H9 (cell line): ENCODE measurements at regions not wholly inside any gene's neighbourhood (a gene's known extent, or its start where the extent isn't known, plus 50 kb on each side); places are given as distances from the start of the nearest gene placed in this dataset.

Source experiments
- DNase-seq: peaks from one replicate; pipeline ENCODE4 v3.0.0-alpha.2; 2017
- H2AFZ ChIP-seq: one replicate; pipeline ENCODE4 v1.6.1; 2013; ENCODE audit warnings: mild to moderate bottlenecking, low read length, control low read depth, moderate library complexity
- H2AK5ac ChIP-seq: 2 replicates; pipeline ENCODE4 v1.6.1; 2013; ENCODE audit warnings: low read length, control low read depth, mixed read lengths; ENCODE audit not compliant: insufficient read length
- H2BK120ac ChIP-seq: one replicate; pipeline ENCODE4 v1.6.1; 2013; ENCODE audit warnings: low read depth, mild to moderate bottlenecking, low read length, control low read depth, inconsistent platforms; ENCODE audit not compliant: poor library complexity, severe bottlenecking
- H2BK12ac ChIP-seq: 2 replicates; pipeline ENCODE4 v1.6.1; 2013; ENCODE audit warnings: low read length, control low read depth, mixed read lengths, low read depth; ENCODE audit not compliant: insufficient read length
- H2BK15ac ChIP-seq: 2 replicates; pipeline ENCODE4 v1.6.1; 2013; ENCODE audit warnings: low read depth, low read length, control low read depth
- H2BK20ac ChIP-seq: one replicate; pipeline ENCODE4 v1.6.1; 2013; ENCODE audit warnings: low read depth, mild to moderate bottlenecking, low read length, control low read depth, inconsistent platforms; ENCODE audit not compliant: poor library complexity, severe bottlenecking
- H2BK5ac ChIP-seq: 2 replicates; pipeline ENCODE4 v1.6.1; 2013; ENCODE audit warnings: low read length, control low read depth, mixed read lengths; ENCODE audit not compliant: insufficient read length
- H3K14ac ChIP-seq: 2 replicates; pipeline ENCODE4 v1.6.1; 2013; ENCODE audit warnings: low read length, control low read depth; ENCODE audit not compliant: insufficient read depth
- H3K18ac ChIP-seq: 2 replicates; pipeline ENCODE4 v1.6.1; 2013; ENCODE audit warnings: low read depth, mild to moderate bottlenecking, mixed read lengths, low read length, control low read depth; ENCODE audit not compliant: insufficient read length
- H3K23ac ChIP-seq: 2 replicates; pipeline ENCODE4 v1.6.1; 2013; ENCODE audit warnings: low read length, control low read depth, mixed read lengths, low read depth; ENCODE audit not compliant: insufficient read length
- H3K23me2 ChIP-seq: 2 replicates; pipeline ENCODE4 v1.6.1; 2013; ENCODE audit warnings: low read depth, mild to moderate bottlenecking, mixed read lengths, low read length, control low read depth; ENCODE audit not compliant: insufficient read length, poor library complexity, severe bottlenecking
- H3K27ac ChIP-seq: 2 replicates; pipeline ENCODE4 v1.5.1; 2013; ENCODE audit warnings: low read length, control low read depth, mixed read lengths, low read depth; ENCODE audit not compliant: insufficient read length
- H3K27me3 ChIP-seq: 2 replicates; pipeline ENCODE4 v1.6.1; 2013; ENCODE audit warnings: low read length, control low read depth, inconsistent platforms; ENCODE audit not compliant: insufficient read depth
- H3K4ac ChIP-seq: 2 replicates; pipeline ENCODE4 v1.6.1; 2013; ENCODE audit warnings: low read depth, mild to moderate bottlenecking, control low read depth, inconsistent platforms, low read length, moderate library complexity
- H3K4me1 ChIP-seq: 2 replicates; pipeline ENCODE4 v1.6.1; 2013; ENCODE audit warnings: low read length, control low read depth, inconsistent platforms; ENCODE audit not compliant: insufficient read depth
- H3K4me2 ChIP-seq: 2 replicates; pipeline ENCODE4 v1.6.1; 2013; ENCODE audit warnings: low read length, control low read depth, mixed read lengths; ENCODE audit not compliant: insufficient read length, insufficient read depth
- H3K56ac ChIP-seq: 2 replicates; pipeline ENCODE4 v1.6.1; 2013; ENCODE audit warnings: low read depth, mild to moderate bottlenecking, mixed read lengths, low read length, control low read depth; ENCODE audit not compliant: insufficient read length
- H3K79me1 ChIP-seq: 2 replicates; pipeline ENCODE4 v1.6.1; 2013; ENCODE audit warnings: low read depth, mild to moderate bottlenecking, moderate library complexity, low read length, control low read depth, inconsistent platforms; ENCODE audit not compliant: insufficient read depth, poor library complexity, severe bottlenecking
- H3K79me2 ChIP-seq: 2 replicates; pipeline ENCODE4 v1.6.1; 2013; ENCODE audit warnings: low read length, control low read depth, inconsistent platforms; ENCODE audit not compliant: insufficient read depth
- H3K9ac ChIP-seq: 2 replicates; pipeline ENCODE4 v1.6.1; 2013; ENCODE audit warnings: low read length, control low read depth, mixed read lengths; ENCODE audit not compliant: insufficient read length; ENCODE audit errors: extremely low read depth
- H3K9me3 ChIP-seq: one replicate; pipeline ENCODE4 v1.6.1; 2013; ENCODE audit warnings: low read depth, low read length, inconsistent platforms; ENCODE audit not compliant: control insufficient read depth
- H3T11ph ChIP-seq: one replicate; pipeline ENCODE4 v1.6.1; 2013; ENCODE audit warnings: mild to moderate bottlenecking, low read length, control low read depth, inconsistent platforms
- H4K20me1 ChIP-seq: one replicate; pipeline ENCODE4 v1.6.1; 2013; ENCODE audit not compliant: control insufficient read depth, insufficient read length, insufficient read depth
- H4K5ac ChIP-seq: 2 replicates; pipeline ENCODE4 v1.6.1; 2013; ENCODE audit warnings: low read depth, mild to moderate bottlenecking, mixed read lengths, low read length, control low read depth; ENCODE audit not compliant: insufficient read length
- H4K8ac ChIP-seq: replicated peaks from 2 replicates; pipeline ENCODE4 v1.6.1; 2013; ENCODE audit warnings: low read length, control low read depth, mixed read lengths, low read depth; ENCODE audit not compliant: insufficient read length
- H4K91ac ChIP-seq: 2 replicates; pipeline ENCODE4 v1.6.1; 2013; ENCODE audit warnings: low read depth, mild to moderate bottlenecking, moderate library complexity, mixed read lengths, low read length, control low read depth; ENCODE audit not compliant: insufficient read length
- H3K27ac Mint-ChIP-seq, 3 experiments: 2 replicates in 2 of 3; 3 replicates in 1 of 3; pipeline ENCODE4 v1.8.0; 2020 to 2021; ENCODE audit warnings: mixed read lengths in 3 of 3, mild to moderate bottlenecking in 1 of 3, moderate library complexity in 1 of 3
- H3K27me3 Mint-ChIP-seq: 2 replicates; pipeline ENCODE4 v1.8.0; 2021; ENCODE audit warnings: low read depth, mild to moderate bottlenecking, moderate library complexity, mixed read lengths
- H3K36me3 Mint-ChIP-seq, 3 experiments: 2 replicates in 2 of 3; 3 replicates in 1 of 3; pipeline ENCODE4 v1.8.0; 2020 to 2021; ENCODE audit warnings: low read depth in 3 of 3, mixed read lengths in 3 of 3; ENCODE audit not compliant: insufficient read depth in 1 of 3
- H3K4me1 Mint-ChIP-seq, 2 experiments: 2 replicates each; pipeline ENCODE4 v1.8.0; 2020; ENCODE audit warnings: mixed read lengths in 2 of 2
- H3K4me3 Mint-ChIP-seq, 2 experiments: 2 replicates in 1 of 2; 3 replicates in 1 of 2; pipeline ENCODE4 v1.8.0; 2020 to 2021; ENCODE audit warnings: mild to moderate bottlenecking in 2 of 2, mixed read lengths in 2 of 2, moderate library complexity in 1 of 2
- H3K9me3 Mint-ChIP-seq, 2 experiments: 2 replicates in 1 of 2; 3 replicates in 1 of 2; pipeline ENCODE4 v1.8.0; 2020; ENCODE audit warnings: mild to moderate bottlenecking in 2 of 2, mixed read lengths in 2 of 2, moderate library complexity in 1 of 2
- WGBS: extraction: QIAGEN DNeasy Blood & Tissue Kit; methylation state at CpG from one replicate; pipeline ENCODE4 v1.1.7; 2013; ENCODE audit warnings: missing lambda C conversion rate, low lambda C conversion rate, mixed read lengths; ENCODE audit not compliant: insufficient read length; ENCODE audit errors: extremely low coverage; 5-methylcytosine and 5-hydroxymethylcytosine counted together
- TF ChIP-seq, protein P1 (sequence below): fragments of 200-600 bp; sonication (generic); conservative IDR thresholded peaks from 3 replicates; pipeline ENCODE4 v1.8.0; 2021; ENCODE audit warnings: antibody characterized with exemption, mild to moderate bottlenecking

DNA sequence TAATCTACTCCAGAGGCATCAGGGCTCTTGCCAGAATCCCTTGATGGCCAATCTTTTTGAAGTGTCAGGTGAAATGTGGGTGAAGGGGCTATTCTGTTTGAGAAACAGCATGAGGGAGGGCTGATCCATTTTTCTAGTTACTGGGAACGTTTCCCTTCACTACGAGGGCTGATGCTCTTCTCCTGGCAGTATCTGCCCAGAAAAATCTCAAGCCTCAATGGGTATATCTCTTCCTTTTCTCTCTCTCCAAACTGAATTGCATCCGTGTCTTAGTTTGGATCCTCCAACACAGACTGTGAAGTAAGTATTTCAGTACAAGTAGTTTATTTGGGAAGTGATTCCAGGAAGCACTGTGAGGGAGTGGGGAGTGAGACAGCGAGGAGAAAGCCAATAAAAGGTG is 113.0 kb upstream of the NAV2 start:
- no peaks in the 10 kb centered on the region for H3K4me1 ChIP-seq
- H4K5ac ChIP-seq, result no peak overlapping the region
- DNase-seq, result no peak
- no peak overlapping the region for H3K27ac ChIP-seq
- H2BK15ac ChIP-seq, result no peak overlapping the region
- H4K91ac ChIP-seq, result no peak overlapping the region
- Mint-ChIP-seq H3K4me1 (peaks cover 10 to 13% of the 10 kb centered on the region in 2 experiments), H3K4me3 (no peak overlapping the region), H3K9me3 (peaks cover 9 to 10% of the 10 kb centered on the region in 2 experiments), H3K36me3 (peaks cover 0 to under 1% (median 0%) of the 10 kb centered on the region in 3 experiments; a peak in 3 of 7 replicates), H3K27me3 (peaks cover 7% of the 10 kb centered on the region), H3K27ac (no peak overlapping the region)
- H3K23me2 ChIP-seq, result no peaks in the 10 kb centered on the region
- no peak overlapping the region for H2BK12ac ChIP-seq
- H3K27me3 ChIP-seq, result no peaks in the 10 kb centered on the region
- no peak overlapping the region for H3K18ac ChIP-seq
- no peak overlapping the region for H2BK5ac ChIP-seq
- no peak overlapping the region for H3K9ac ChIP-seq
- no peak overlapping the region for H3K4me2 ChIP-seq
- no peak overlapping the region for H4K8ac ChIP-seq
- no peak overlapping the region for H3T11ph ChIP-seq
- H3K4ac ChIP-seq, result no peak overlapping the region
- no peak overlapping the region for H2BK120ac ChIP-seq
- no peak overlapping the region for H2AK5ac ChIP-seq
- no peaks in the 10 kb centered on the region for H3K79me2 ChIP-seq
- no peak overlapping the region for H3K14ac ChIP-seq
- H3K9me3 ChIP-seq, result no peaks in the 10 kb centered on the region
- no peak overlapping the region for H3K56ac ChIP-seq
- WGBS, result no CpG with 5 or more reads among the region's 4 CpGs
- H3K23ac ChIP-seq, result no peak overlapping the region
- H2AFZ ChIP-seq, result no peak overlapping the region
- TF ChIP-seq, protein P1, sequence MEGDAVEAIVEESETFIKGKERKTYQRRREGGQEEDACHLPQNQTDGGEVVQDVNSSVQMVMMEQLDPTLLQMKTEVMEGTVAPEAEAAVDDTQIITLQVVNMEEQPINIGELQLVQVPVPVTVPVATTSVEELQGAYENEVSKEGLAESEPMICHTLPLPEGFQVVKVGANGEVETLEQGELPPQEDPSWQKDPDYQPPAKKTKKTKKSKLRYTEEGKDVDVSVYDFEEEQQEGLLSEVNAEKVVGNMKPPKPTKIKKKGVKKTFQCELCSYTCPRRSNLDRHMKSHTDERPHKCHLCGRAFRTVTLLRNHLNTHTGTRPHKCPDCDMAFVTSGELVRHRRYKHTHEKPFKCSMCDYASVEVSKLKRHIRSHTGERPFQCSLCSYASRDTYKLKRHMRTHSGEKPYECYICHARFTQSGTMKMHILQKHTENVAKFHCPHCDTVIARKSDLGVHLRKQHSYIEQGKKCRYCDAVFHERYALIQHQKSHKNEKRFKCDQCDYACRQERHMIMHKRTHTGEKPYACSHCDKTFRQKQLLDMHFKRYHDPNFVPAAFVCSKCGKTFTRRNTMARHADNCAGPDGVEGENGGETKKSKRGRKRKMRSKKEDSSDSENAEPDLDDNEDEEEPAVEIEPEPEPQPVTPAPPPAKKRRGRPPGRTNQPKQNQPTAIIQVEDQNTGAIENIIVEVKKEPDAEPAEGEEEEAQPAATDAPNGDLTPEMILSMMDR, result no peak
- H3K79me1 ChIP-seq, result no peaks in the 10 kb centered on the region
- H4K20me1 ChIP-seq, result no peaks in the 10 kb centered on the region
- no peak overlapping the region for H2BK20ac ChIP-seq
